ENCODE measurements at regions not wholly inside any gene's neighbourhood (a gene's known extent, or its start where the extent isn't known, plus 50 kb on each side); places are given as distances from the start of the nearest gene placed in this dataset.

- no peaks in the 10 kb centered on the region for H3K27me3 ChIP-seq (replicated peaks; ENCODE audit: insufficient read depth)
- TF ChIP-seq EZH2phosphoT487 (IDR thresholded peaks at IDR 0.05; ENCODE audit: insufficient read depth, low read depth) (no peak), EZH2 (IDR thresholded peaks at IDR 0.05; ENCODE audit: insufficient read depth, poor library complexity, severe bottlenecking) (no peak)
- no peaks in the 10 kb centered on the region for H3F3A ChIP-seq (ENCODE audit: insufficient read depth)
- no peak overlapping the region for H3K4me2 ChIP-seq (ENCODE audit: unreplicated experiment)
- no peaks in the 10 kb centered on the region for H3K9me3 ChIP-seq (ENCODE audit: low read depth)
- H3K9me2 ChIP-seq (ENCODE audit: insufficient read depth), result no peaks in the 10 kb centered on the region
- H4K20me1 ChIP-seq (ENCODE audit: insufficient read depth), result no peaks in the 10 kb centered on the region
- in situ Hi-C loops (cut with MboI), result no loop called here
- no peaks in the 10 kb centered on the region for H3K79me2 ChIP-seq (ENCODE audit: insufficient read depth)
- H3K27ac ChIP-seq, result no peak overlapping the region
- no peak overlapping the region for H2AFZ ChIP-seq
- WGBS, 2 experiments (ENCODE audit: low coverage in 1 of 2, low lambda C conversion rate in 2 of 2, missing lambda C conversion rate in 2 of 2), result 37 to 41% methylated on average over 12 of the region's 12 CpGs
- H3K4me3 ChIP-seq, result no peak overlapping the region
- DNase-seq, result no peak
- no peak overlapping the region for H3K9ac ChIP-seq
- H3K4me1 ChIP-seq (ENCODE audit: insufficient read depth), result no peaks in the 10 kb centered on the region
- H3K36me3 ChIP-seq (ENCODE audit: low read depth), result no peaks in the 10 kb centered on the region
Observed at GRCh38 chr22:47394504-47395440, 632.3 kb downstream of the TBC1D22A start.

GRCh38 chr22:47393191-47393590, 630.7 kb downstream of the TBC1D22A start:
- no peaks in the 10 kb centered on the region for H4K20me1 ChIP-seq (ENCODE audit: insufficient read depth)
- H3K4me1 ChIP-seq (ENCODE audit: insufficient read depth), result no peaks in the 10 kb centered on the region
- H3K4me3 ChIP-seq, result no peak overlapping the region
- no peak overlapping the region for H3K4me2 ChIP-seq (ENCODE audit: unreplicated experiment)
- H2AFZ ChIP-seq, result no peak overlapping the region
- no peaks in the 10 kb centered on the region for H3K79me2 ChIP-seq (ENCODE audit: insufficient read depth)
- H3K27me3 ChIP-seq (replicated peaks; ENCODE audit: insufficient read depth), result no peaks in the 10 kb centered on the region
- in situ Hi-C loops (cut with MboI), result no loop called here
- no peak overlapping the region for H3K9ac ChIP-seq
- no peaks in the 10 kb centered on the region for H3F3A ChIP-seq (ENCODE audit: insufficient read depth)
- DNase-seq, result no peak
- no peak overlapping the region for H3K27ac ChIP-seq
- no peaks in the 10 kb centered on the region for H3K9me3 ChIP-seq (ENCODE audit: low read depth)
- no peaks in the 10 kb centered on the region for H3K9me2 ChIP-seq (ENCODE audit: insufficient read depth)
- no peaks in the 10 kb centered on the region for H3K36me3 ChIP-seq (ENCODE audit: low read depth)
- WGBS, 2 experiments (ENCODE audit: low coverage in 1 of 2, low lambda C conversion rate in 2 of 2, missing lambda C conversion rate in 2 of 2), result 42 to 57% methylated on average over 8 to 9 of the region's 9 CpGs
- TF ChIP-seq EZH2phosphoT487 (IDR thresholded peaks at IDR 0.05; ENCODE audit: insufficient read depth, low read depth) (no peak), EZH2 (IDR thresholded peaks at IDR 0.05; ENCODE audit: insufficient read depth, poor library complexity, severe bottlenecking) (no peak)

GRCh38 chr22:47392729-47393128, 630.3 kb downstream of the TBC1D22A start:
- Histone ChIP-seq H4K20me1 (ENCODE audit: insufficient read depth) (no peaks in the 10 kb centered on the region), H3K4me1 (ENCODE audit: insufficient read depth) (no peaks in the 10 kb centered on the region), H3K9ac (no peak overlapping the region), H3K36me3 (ENCODE audit: low read depth) (no peaks in the 10 kb centered on the region), H3K27me3 (replicated peaks; ENCODE audit: insufficient read depth) (no peaks in the 10 kb centered on the region), H3K9me2 (ENCODE audit: insufficient read depth) (no peaks in the 10 kb centered on the region), H2AFZ (no peak overlapping the region), H3K9me3 (ENCODE audit: low read depth) (no peaks in the 10 kb centered on the region), H3K4me3 (no peak overlapping the region), H3K79me2 (ENCODE audit: insufficient read depth) (no peaks in the 10 kb centered on the region), H3F3A (ENCODE audit: insufficient read depth) (no peaks in the 10 kb centered on the region), H3K4me2 (ENCODE audit: unreplicated experiment) (no peak overlapping the region), H3K27ac (no peak overlapping the region)
- no peak for DNase-seq
- 33 to 49% methylated on average over 8 of the region's 8 CpGs for WGBS, 2 experiments (ENCODE audit: low coverage in 1 of 2, low lambda C conversion rate in 2 of 2, missing lambda C conversion rate in 2 of 2)
- in situ Hi-C loops (cut with MboI), result no loop called here
- no peak for TF ChIP-seq EZH2 (IDR thresholded peaks at IDR 0.05; ENCODE audit: insufficient read depth, poor library complexity, severe bottlenecking)
- TF ChIP-seq EZH2phosphoT487 (IDR thresholded peaks at IDR 0.05; ENCODE audit: insufficient read depth, low read depth), result no peak

- no peak for DNase-seq
- Histone ChIP-seq H4K20me1 (ENCODE audit: insufficient read depth) (no peaks in the 10 kb centered on the region), H3K27ac (no peak overlapping the region), H3K9ac (no peak overlapping the region), H3F3A (ENCODE audit: insufficient read depth) (no peaks in the 10 kb centered on the region), H2AFZ (no peak overlapping the region), H3K9me2 (ENCODE audit: insufficient read depth) (no peaks in the 10 kb centered on the region), H3K4me1 (ENCODE audit: insufficient read depth) (no peaks in the 10 kb centered on the region), H3K27me3 (replicated peaks; ENCODE audit: insufficient read depth) (no peaks in the 10 kb centered on the region), H3K36me3 (ENCODE audit: low read depth) (no peaks in the 10 kb centered on the region), H3K79me2 (ENCODE audit: insufficient read depth) (no peaks in the 10 kb centered on the region), H3K4me2 (ENCODE audit: unreplicated experiment) (no peak overlapping the region), H3K9me3 (ENCODE audit: low read depth) (no peaks in the 10 kb centered on the region), H3K4me3 (no peak overlapping the region)
- TF ChIP-seq EZH2phosphoT487 (IDR thresholded peaks at IDR 0.05; ENCODE audit: insufficient read depth, low read depth) (no peak), EZH2 (IDR thresholded peaks at IDR 0.05; ENCODE audit: insufficient read depth, poor library complexity, severe bottlenecking) (no peak)
- in situ Hi-C loops (cut with MboI), result no loop called here
- 65% methylated on average over 11 of the region's 11 CpGs for WGBS, 2 experiments (ENCODE audit: low coverage in 1 of 2, low lambda C conversion rate in 2 of 2, missing lambda C conversion rate in 2 of 2)
Observed at GRCh38 chr22:47392054-47392347, 629.6 kb downstream of the TBC1D22A start.
